ENCODE measurements at regions not wholly inside any gene's neighbourhood (a gene's known extent, or its start where the extent isn't known, plus 50 kb on each side); places are given as distances from the start of the nearest gene placed in this dataset.

GRCh38 chr2:155099784-155100183 lies 401.3 kb downstream of the KCNJ3 start:
- no peak for TF ChIP-seq CTCF (IDR thresholded peaks at IDR 0.05; ENCODE audit: borderline replicate concordance)
- DNase-seq = no peak
- H3K4me1 ChIP-seq = no peaks in the 10 kb centered on the region
- no peak overlapping the region for H3K4me3 ChIP-seq
- no peak overlapping the region for H3K27ac ChIP-seq (replicated peaks)
- no peaks in the 10 kb centered on the region for H3K36me3 ChIP-seq
- H3K9me3 ChIP-seq (replicated peaks) = peaks cover 19% of the 10 kb centered on the region
- intact Hi-C loops (cut with micrococcal nuclease) = no loop called here
- no peaks in the 10 kb centered on the region for H3K27me3 ChIP-seq (ENCODE audit: low read depth)

- TF ChIP-seq CTCF (IDR thresholded peaks at IDR 0.05; ENCODE audit: borderline replicate concordance) = no peak
- Histone ChIP-seq H3K9me3 (replicated peaks) (no peaks in the 10 kb centered on the region), H3K27me3 (ENCODE audit: low read depth) (no peaks in the 10 kb centered on the region), H3K4me1 (no peaks in the 10 kb centered on the region), H3K27ac (replicated peaks) (no peak overlapping the region), H3K4me3 (no peak overlapping the region), H3K36me3 (no peaks in the 10 kb centered on the region)
- intact Hi-C loops (cut with micrococcal nuclease) = no loop called here
- no peak for DNase-seq
Measured at GRCh38 chr2:155095613-155096012, 397.1 kb downstream of the KCNJ3 start.

- Histone ChIP-seq H3K9me3 (replicated peaks) (no peaks in the 10 kb centered on the region), H3K36me3 (no peaks in the 10 kb centered on the region), H3K4me3 (no peak overlapping the region), H3K27ac (replicated peaks) (no peak overlapping the region), H3K27me3 (ENCODE audit: low read depth) (no peaks in the 10 kb centered on the region), H3K4me1 (no peaks in the 10 kb centered on the region)
- TF ChIP-seq CTCF (IDR thresholded peaks at IDR 0.05; ENCODE audit: borderline replicate concordance) = no peak
- DNase-seq = no peak
- intact Hi-C loops (cut with micrococcal nuclease) = no loop called here
Measured at GRCh38 chr2:155080373-155080772, 381.9 kb downstream of the KCNJ3 start.

GRCh38 chr2:155070489-155070888 lies 372.0 kb downstream of the KCNJ3 start:
- Histone ChIP-seq H3K36me3 (no peaks in the 10 kb centered on the region), H3K4me1 (no peaks in the 10 kb centered on the region), H3K27ac (replicated peaks) (no peak overlapping the region), H3K27me3 (ENCODE audit: low read depth) (no peaks in the 10 kb centered on the region), H3K4me3 (no peak overlapping the region), H3K9me3 (replicated peaks) (peaks cover 20% of the 10 kb centered on the region)
- no peak for DNase-seq
- TF ChIP-seq CTCF (IDR thresholded peaks at IDR 0.05; ENCODE audit: borderline replicate concordance) = no peak
- intact Hi-C loops (cut with micrococcal nuclease) = no loop called here

GRCh38 chr2:155062922-155063258 lies 364.4 kb downstream of the KCNJ3 start:
- Histone ChIP-seq H3K4me1 (no peaks in the 10 kb centered on the region), H3K36me3 (no peaks in the 10 kb centered on the region), H3K9me3 (replicated peaks) (peaks cover 19% of the 10 kb centered on the region), H3K4me3 (no peak overlapping the region), H3K27ac (replicated peaks) (no peak overlapping the region), H3K27me3 (ENCODE audit: low read depth) (no peaks in the 10 kb centered on the region)
- intact Hi-C loops (cut with micrococcal nuclease) = no loop called here
- no peak for TF ChIP-seq CTCF (IDR thresholded peaks at IDR 0.05; ENCODE audit: borderline replicate concordance)
- no peak for DNase-seq

Data from left ventricle myocardium inferior (tissue), 1 donor.